ENCODE measurements at regions not wholly inside any gene's neighbourhood (a gene's known extent, or its start where the extent isn't known, plus 50 kb on each side); places are given as distances from the start of the nearest gene placed in this dataset.
"Not testable (repeated sequence)": the region's sequence is repeated elsewhere in the genome, so short reads cannot be mapped to it uniquely, and the experiment has no call there.

DNA sequence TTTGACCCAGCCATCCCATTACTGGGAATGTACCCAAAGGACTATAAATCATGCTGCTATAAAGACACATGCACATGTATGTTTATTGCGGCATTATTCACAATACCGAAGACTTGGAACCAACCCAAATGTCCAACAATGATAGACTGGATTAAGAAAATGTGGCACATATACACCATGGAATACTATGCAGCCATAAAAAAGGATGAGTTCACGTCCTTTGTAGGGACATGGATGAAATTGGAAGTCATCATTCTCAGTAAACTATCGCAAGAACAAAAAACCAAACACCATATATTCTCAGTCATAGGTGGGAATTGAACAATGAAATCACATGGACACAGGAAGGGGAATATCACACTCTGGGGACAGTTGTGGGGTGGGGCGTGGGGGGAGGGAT is 170.4 kb downstream of the PPP1R3A start:
- TF ChIP-seq, protein P1, sequence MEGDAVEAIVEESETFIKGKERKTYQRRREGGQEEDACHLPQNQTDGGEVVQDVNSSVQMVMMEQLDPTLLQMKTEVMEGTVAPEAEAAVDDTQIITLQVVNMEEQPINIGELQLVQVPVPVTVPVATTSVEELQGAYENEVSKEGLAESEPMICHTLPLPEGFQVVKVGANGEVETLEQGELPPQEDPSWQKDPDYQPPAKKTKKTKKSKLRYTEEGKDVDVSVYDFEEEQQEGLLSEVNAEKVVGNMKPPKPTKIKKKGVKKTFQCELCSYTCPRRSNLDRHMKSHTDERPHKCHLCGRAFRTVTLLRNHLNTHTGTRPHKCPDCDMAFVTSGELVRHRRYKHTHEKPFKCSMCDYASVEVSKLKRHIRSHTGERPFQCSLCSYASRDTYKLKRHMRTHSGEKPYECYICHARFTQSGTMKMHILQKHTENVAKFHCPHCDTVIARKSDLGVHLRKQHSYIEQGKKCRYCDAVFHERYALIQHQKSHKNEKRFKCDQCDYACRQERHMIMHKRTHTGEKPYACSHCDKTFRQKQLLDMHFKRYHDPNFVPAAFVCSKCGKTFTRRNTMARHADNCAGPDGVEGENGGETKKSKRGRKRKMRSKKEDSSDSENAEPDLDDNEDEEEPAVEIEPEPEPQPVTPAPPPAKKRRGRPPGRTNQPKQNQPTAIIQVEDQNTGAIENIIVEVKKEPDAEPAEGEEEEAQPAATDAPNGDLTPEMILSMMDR (IDR thresholded peaks at IDR 0.05) = not testable (repeated sequence)
- not testable (repeated sequence) for TF ChIP-seq POLR2A (IDR thresholded peaks at IDR 0.05)

Measured in esophagus squamous epithelium (tissue), 4 donors.